ENCODE measurements at regions not wholly inside any gene's neighbourhood (a gene's known extent, or its start where the extent isn't known, plus 50 kb on each side); places are given as distances from the start of the nearest gene placed in this dataset.
"Not testable (repeated sequence)": the region's sequence is repeated elsewhere in the genome, so short reads cannot be mapped to it uniquely, and the experiment has no call there.

DNA sequence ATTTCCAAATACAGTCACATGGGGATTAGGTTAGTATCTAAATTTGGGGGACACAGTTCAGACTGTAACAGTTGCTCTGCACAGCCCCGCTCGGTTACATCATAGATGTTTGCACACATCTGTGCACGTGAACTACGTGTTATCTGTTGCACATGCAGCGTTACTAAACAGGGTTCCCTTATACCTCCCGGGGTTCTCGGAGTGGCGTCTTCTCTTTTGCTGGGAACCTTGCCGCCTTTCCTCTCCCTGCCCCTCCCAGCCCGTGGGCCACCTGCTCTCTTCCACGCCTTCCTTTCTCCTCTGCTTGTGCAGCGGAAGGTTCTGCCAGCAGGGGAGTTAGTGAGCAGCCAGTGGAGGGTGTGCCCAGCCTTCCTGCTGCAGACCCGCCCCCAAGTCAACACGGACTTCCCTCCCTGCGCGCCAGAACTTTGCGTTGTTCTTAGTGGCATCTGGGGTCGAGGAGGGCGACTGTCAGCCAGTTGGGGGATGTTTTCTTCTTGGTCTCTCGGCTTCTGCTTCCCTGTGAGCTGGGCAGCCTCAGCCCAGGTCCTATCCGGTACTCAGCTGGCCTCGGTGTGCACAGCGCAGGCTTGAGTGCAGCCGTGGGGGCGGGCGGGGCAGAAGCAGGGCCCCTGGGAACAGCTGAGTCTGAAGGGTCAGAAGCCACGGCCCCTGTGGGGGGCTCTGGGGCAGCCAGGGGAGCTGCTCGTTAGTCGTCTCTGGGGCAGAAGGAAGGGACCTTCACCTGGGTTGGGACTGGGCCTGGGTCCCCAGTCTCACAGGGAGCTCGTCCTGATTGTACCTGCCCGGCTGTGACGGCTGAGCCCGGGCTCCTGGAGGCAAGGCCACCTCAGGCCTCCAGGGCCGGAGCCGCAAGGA lies 146.7 kb downstream of the IGLL1 start:
- 14 to 19% methylated on average over 32 to 34 of the region's 35 CpGs for WGBS, 2 donors

DNA sequence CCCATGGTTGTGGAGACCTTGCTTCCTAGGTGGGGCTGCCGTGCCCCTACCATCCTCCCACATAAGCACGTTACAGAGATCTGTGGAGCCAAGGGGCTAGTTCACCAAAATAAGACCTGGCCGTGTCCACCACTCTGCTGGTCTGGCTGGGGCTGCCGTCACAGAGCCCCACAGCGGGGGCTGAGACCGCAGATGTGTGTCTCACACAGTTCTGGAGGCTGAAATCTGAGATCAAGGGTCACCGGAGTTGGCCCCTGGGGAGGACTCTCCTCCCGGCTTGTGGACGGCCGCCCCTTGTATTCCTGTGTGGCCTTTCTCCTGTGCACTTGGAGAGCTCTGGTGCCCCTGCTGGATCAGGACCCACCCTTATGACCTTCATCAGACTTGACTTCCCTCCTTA lies 147.4 kb downstream of the IGLL1 start:
- not testable (repeated sequence) for H3K4me1 ChIP-seq (ENCODE audit: control insufficient read depth in 2 of 2, insufficient read depth in 2 of 2, low read length in 1 of 2); H3K36me3 ChIP-seq (ENCODE audit: control insufficient read depth in 2 of 2, insufficient read depth in 2 of 2, low read length in 1 of 2); H3K9me3 ChIP-seq (ENCODE audit: control insufficient read depth in 2 of 2, insufficient read depth in 1 of 2, low read depth in 1 of 2, low read length in 1 of 2); H3K4me3 ChIP-seq (ENCODE audit: low read depth in 1 of 2, low read length in 2 of 2); H3K27ac ChIP-seq (ENCODE audit: low read depth in 2 of 2, low read length in 1 of 2); H3K27me3 ChIP-seq (ENCODE audit: control insufficient read depth in 1 of 2, insufficient read depth in 2 of 2, low read length in 2 of 2)
- WGBS, 2 donors: 68 to 77% methylated on average over 10 of the region's 10 CpGs

More for the DNA sequence above, 146.7 kb downstream of the IGLL1 start:
- H3K27ac ChIP-seq (ENCODE audit: low read depth in 2 of 2, low read length in 1 of 2); H3K4me3 ChIP-seq (ENCODE audit: low read depth in 1 of 2, low read length in 2 of 2); H3K9me3 ChIP-seq (ENCODE audit: control insufficient read depth in 2 of 2, insufficient read depth in 1 of 2, low read depth in 1 of 2, low read length in 1 of 2); H3K4me1 ChIP-seq (ENCODE audit: control insufficient read depth in 2 of 2, insufficient read depth in 2 of 2, low read length in 1 of 2); H3K27me3 ChIP-seq (ENCODE audit: control insufficient read depth in 1 of 2, insufficient read depth in 2 of 2, low read length in 2 of 2); H3K36me3 ChIP-seq (ENCODE audit: control insufficient read depth in 2 of 2, insufficient read depth in 2 of 2, low read length in 1 of 2): not testable (repeated sequence)

DNA sequence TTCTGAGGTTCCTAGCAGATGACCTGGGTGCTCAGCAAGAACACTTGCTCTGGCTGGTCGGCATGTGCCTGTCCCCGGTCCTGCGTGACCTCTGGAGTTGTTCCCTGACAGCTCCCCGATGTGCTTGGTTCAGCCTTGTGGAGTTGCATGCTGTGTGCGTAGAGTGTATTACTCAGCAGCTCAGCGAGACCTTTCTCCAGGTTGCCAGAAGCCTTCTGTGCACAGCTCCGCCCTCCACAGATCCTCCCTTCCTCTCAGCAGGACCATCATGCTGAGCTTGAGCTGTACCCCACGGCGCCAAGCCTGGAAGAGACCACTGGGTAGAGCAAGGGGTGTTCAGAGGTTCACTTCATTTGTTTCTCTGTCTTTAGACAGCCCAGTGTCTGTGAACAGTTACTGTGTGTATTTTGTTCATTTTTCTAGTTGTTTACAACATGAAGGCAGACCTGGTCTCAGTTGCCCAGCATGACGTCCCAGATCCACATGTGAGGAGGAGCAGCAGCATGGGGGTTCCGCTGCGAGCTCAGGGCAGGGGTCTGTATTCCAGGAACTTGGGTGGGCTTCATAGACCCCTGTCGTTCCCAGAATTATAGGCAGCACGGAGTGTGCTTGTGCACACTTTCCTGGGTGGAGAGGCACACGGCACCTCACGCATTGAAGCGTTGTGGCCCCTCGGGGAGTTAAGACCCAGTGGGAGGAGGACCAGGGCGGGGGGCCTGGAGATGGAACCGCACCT lies 148.6 kb downstream of the IGLL1 start:
- Histone ChIP-seq H3K36me3 (ENCODE audit: control insufficient read depth in 2 of 2, insufficient read depth in 2 of 2, low read length in 1 of 2) (no peaks in the 10 kb centered on the region), H3K4me1 (ENCODE audit: control insufficient read depth in 2 of 2, insufficient read depth in 2 of 2, low read length in 1 of 2) (no peaks in the 10 kb centered on the region), H3K27ac (ENCODE audit: low read depth in 2 of 2, low read length in 1 of 2) (no peak overlapping the region), H3K27me3 (ENCODE audit: control insufficient read depth in 1 of 2, insufficient read depth in 2 of 2, low read length in 2 of 2) (peaks cover 0 to 2% of the 10 kb centered on the region in 2 donors), H3K9me3 (ENCODE audit: control insufficient read depth in 2 of 2, insufficient read depth in 1 of 2, low read depth in 1 of 2, low read length in 1 of 2) (peaks cover 0 to 6% of the 10 kb centered on the region in 2 donors), H3K4me3 (ENCODE audit: low read depth in 1 of 2, low read length in 2 of 2) (no peak overlapping the region)
- WGBS, 2 donors: 74 to 76% methylated on average over 20 of the region's 20 CpGs

DNA sequence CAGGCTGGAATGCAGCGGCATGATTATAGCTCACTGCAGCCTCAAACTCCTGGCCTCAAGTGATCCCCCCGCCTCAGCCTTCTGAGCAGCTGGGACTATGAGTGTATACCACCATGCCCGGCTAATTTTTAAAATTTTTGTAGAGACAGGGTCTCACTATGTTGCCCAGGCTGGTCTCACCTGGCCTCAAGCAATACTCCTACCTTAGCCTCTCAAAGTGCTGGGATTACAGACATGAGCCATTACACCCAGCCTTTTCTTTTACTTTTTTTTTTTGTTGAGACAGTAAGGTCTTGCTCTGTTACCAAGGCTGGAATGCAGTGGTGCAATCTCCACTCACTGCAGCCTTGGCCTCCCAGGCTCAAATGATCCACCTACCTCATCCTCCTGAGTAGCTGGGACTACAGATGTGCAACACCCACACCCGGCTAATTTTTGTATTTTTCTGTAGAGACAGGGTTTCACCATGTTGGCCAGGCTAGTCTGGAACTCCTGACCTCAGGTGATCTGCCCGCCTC lies 155.5 kb downstream of the IGLL1 start:
- not testable (repeated sequence) for H3K36me3 ChIP-seq (ENCODE audit: control insufficient read depth in 2 of 2, insufficient read depth in 2 of 2, low read length in 1 of 2); H3K27ac ChIP-seq (ENCODE audit: low read depth in 2 of 2, low read length in 1 of 2); H3K4me3 ChIP-seq (ENCODE audit: low read depth in 1 of 2, low read length in 2 of 2); H3K4me1 ChIP-seq (ENCODE audit: control insufficient read depth in 2 of 2, insufficient read depth in 2 of 2, low read length in 1 of 2); H3K9me3 ChIP-seq (ENCODE audit: control insufficient read depth in 2 of 2, insufficient read depth in 1 of 2, low read depth in 1 of 2, low read length in 1 of 2); H3K27me3 ChIP-seq (ENCODE audit: control insufficient read depth in 1 of 2, insufficient read depth in 2 of 2, low read length in 2 of 2)
- 90 to 91% methylated on average over 5 of the region's 5 CpGs for WGBS, 2 donors

DNA sequence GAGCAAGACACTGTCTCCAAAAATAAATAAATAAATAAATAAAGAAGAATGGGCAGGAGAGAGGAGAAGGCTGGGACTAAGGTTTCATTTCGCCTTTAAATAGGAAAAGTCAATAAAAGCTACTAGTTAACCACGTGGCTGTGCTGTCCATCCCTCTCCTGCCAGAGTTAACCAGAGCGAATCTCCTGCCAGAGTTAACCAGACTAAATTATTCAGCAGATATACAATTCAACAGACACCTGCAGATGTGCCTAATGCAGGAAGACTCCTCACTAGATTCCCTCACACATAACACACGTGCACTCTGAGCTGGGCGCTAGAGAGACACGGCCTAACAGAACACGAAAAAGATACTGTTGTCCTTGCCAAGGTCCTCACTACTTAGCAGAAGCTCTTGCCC lies 156.1 kb downstream of the IGLL1 start:
- Histone ChIP-seq H3K9me3 (ENCODE audit: control insufficient read depth in 2 of 2, insufficient read depth in 1 of 2, low read depth in 1 of 2, low read length in 1 of 2) (peaks cover 0 to 2% of the 10 kb centered on the region in 2 donors), H3K36me3 (ENCODE audit: control insufficient read depth in 2 of 2, insufficient read depth in 2 of 2, low read length in 1 of 2) (no peaks in the 10 kb centered on the region), H3K4me1 (ENCODE audit: control insufficient read depth in 2 of 2, insufficient read depth in 2 of 2, low read length in 1 of 2) (no peaks in the 10 kb centered on the region), H3K4me3 (ENCODE audit: low read depth in 1 of 2, low read length in 2 of 2) (no peak overlapping the region), H3K27ac (ENCODE audit: low read depth in 2 of 2, low read length in 1 of 2) (no peak overlapping the region), H3K27me3 (ENCODE audit: control insufficient read depth in 1 of 2, insufficient read depth in 2 of 2, low read length in 2 of 2) (no peaks in the 10 kb centered on the region)
- 75 to 79% methylated on average over 7 of the region's 7 CpGs for WGBS, 2 donors

DNA sequence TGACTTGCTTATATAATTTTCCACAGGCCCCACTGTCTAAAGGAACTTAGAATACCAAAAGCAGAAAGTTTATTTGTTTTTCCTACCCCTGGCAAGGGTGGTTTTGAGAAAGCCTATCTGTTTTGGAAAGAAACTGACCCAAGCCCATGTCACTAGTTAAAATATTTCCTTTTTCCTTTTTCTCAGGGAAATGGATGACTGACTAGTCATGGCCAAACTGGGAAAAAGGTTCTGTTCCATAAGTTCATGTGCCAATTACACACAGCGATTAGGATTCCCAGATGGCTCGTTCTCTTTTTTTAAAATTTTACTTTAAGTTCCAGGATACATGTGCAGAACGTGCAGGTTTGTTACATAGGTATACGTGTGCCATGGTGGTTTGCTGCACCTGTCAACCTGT lies 157.8 kb downstream of the IGLL1 start:
- H3K36me3 ChIP-seq (ENCODE audit: control insufficient read depth in 2 of 2, insufficient read depth in 2 of 2, low read length in 1 of 2); H3K27ac ChIP-seq (ENCODE audit: low read depth in 2 of 2, low read length in 1 of 2); H3K27me3 ChIP-seq (ENCODE audit: control insufficient read depth in 1 of 2, insufficient read depth in 2 of 2, low read length in 2 of 2); H3K4me3 ChIP-seq (ENCODE audit: low read depth in 1 of 2, low read length in 2 of 2); H3K9me3 ChIP-seq (ENCODE audit: control insufficient read depth in 2 of 2, insufficient read depth in 1 of 2, low read depth in 1 of 2, low read length in 1 of 2); H3K4me1 ChIP-seq (ENCODE audit: control insufficient read depth in 2 of 2, insufficient read depth in 2 of 2, low read length in 1 of 2): not testable (repeated sequence)
- WGBS, 2 donors: 79 to 87% methylated on average over 4 of the region's 4 CpGs

DNA sequence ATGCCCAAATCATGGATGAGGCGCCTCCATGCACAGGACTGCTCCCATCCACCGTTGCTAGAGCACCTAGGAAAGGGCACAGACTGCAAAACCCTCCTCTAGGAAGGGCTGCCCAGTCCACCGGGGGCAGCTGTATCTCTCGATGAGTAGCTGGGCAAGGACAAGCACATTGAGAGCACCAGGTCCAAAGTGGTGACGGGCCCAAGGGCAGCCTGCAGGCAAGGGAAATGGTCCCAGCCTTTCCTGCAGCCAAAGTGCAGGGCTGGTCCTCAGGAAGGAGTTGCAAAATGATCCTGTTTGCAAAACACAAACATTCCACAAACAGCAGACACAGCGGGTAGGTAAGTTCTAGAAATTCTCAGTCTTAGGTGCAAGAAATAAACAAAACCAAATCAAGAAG lies 158.8 kb downstream of the IGLL1 start:
- WGBS, 2 donors: 79 to 83% methylated on average over 6 of the region's 6 CpGs
- not testable (repeated sequence) for H3K4me1 ChIP-seq (ENCODE audit: control insufficient read depth in 2 of 2, insufficient read depth in 2 of 2, low read length in 1 of 2); H3K9me3 ChIP-seq (ENCODE audit: control insufficient read depth in 2 of 2, insufficient read depth in 1 of 2, low read depth in 1 of 2, low read length in 1 of 2); H3K27ac ChIP-seq (ENCODE audit: low read depth in 2 of 2, low read length in 1 of 2); H3K36me3 ChIP-seq (ENCODE audit: control insufficient read depth in 2 of 2, insufficient read depth in 2 of 2, low read length in 1 of 2); H3K4me3 ChIP-seq (ENCODE audit: low read depth in 1 of 2, low read length in 2 of 2); H3K27me3 ChIP-seq (ENCODE audit: control insufficient read depth in 1 of 2, insufficient read depth in 2 of 2, low read length in 2 of 2)

DNA sequence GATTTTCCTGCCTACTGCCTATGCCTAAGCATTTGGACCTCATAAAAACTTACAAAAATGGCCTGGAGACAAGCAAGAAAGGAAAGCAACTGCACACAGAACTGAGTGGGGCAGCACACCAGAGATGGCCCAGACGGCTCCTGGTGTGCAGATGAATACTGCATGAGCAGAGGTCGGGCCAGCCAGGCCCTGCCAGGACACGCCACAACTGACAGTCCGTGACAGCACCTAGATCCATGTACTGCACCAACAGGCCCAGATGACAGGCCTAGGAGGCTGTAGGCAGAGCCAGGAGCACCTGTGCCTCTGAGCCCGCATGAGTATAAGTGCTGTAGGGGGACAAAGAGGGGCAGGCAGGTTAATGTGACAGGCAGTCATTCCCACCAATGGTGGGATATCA lies 160.2 kb downstream of the IGLL1 start:
- Histone ChIP-seq H3K36me3 (ENCODE audit: control insufficient read depth in 2 of 2, insufficient read depth in 2 of 2, low read length in 1 of 2) (no peaks in the 10 kb centered on the region), H3K4me1 (ENCODE audit: control insufficient read depth in 2 of 2, insufficient read depth in 2 of 2, low read length in 1 of 2) (no peaks in the 10 kb centered on the region), H3K9me3 (ENCODE audit: control insufficient read depth in 2 of 2, insufficient read depth in 1 of 2, low read depth in 1 of 2, low read length in 1 of 2) (no peaks in the 10 kb centered on the region), H3K4me3 (ENCODE audit: low read depth in 1 of 2, low read length in 2 of 2) (no peak overlapping the region), H3K27me3 (ENCODE audit: control insufficient read depth in 1 of 2, insufficient read depth in 2 of 2, low read length in 2 of 2) (no peaks in the 10 kb centered on the region), H3K27ac (ENCODE audit: low read depth in 2 of 2, low read length in 1 of 2) (no peak overlapping the region)
- WGBS, 2 donors: 45 to 64% methylated on average over 5 of the region's 5 CpGs

DNA sequence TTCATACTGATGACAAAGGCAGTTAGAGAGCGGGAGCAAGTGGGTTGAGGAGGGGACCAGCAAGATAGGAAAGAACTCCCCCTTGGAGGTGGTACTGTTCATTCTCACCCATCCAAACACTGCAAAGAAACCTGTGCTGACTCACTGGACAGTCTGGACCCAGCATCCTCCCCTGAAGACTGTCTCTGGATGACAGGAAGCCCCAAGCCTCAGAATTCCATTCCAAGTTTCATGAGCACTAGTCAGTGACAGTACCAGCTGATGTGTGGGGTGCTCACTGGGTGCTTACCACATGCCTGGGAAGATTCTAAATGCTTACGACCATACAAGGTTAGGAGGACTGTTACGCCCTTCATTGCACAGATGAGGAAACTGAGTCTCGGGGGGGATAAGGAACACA lies 160.9 kb downstream of the IGLL1 start:
- 94 to 95% methylated on average over 4 of the region's 4 CpGs for WGBS, 2 donors
- Histone ChIP-seq H3K9me3 (ENCODE audit: control insufficient read depth in 2 of 2, insufficient read depth in 1 of 2, low read depth in 1 of 2, low read length in 1 of 2) (no peaks in the 10 kb centered on the region), H3K27me3 (ENCODE audit: control insufficient read depth in 1 of 2, insufficient read depth in 2 of 2, low read length in 2 of 2) (no peaks in the 10 kb centered on the region), H3K27ac (ENCODE audit: low read depth in 2 of 2, low read length in 1 of 2) (no peak overlapping the region), H3K4me1 (ENCODE audit: control insufficient read depth in 2 of 2, insufficient read depth in 2 of 2, low read length in 1 of 2) (no peaks in the 10 kb centered on the region), H3K36me3 (ENCODE audit: control insufficient read depth in 2 of 2, insufficient read depth in 2 of 2, low read length in 1 of 2) (no peaks in the 10 kb centered on the region), H3K4me3 (ENCODE audit: low read depth in 1 of 2, low read length in 2 of 2) (no peak overlapping the region)

All from esophagus (tissue), 2 donors.